GM19395 (cell line): ENCODE measurements at regions not wholly inside any gene's neighbourhood (a gene's known extent, or its start where the extent isn't known, plus 50 kb on each side); places are given as distances from the start of the nearest gene placed in this dataset.
"Not testable (repeated sequence)": the region's sequence is repeated elsewhere in the genome, so short reads cannot be mapped to it uniquely, and the experiment has no call there.

Experiments used
- ATAC-seq: cut with Tn5 transposase; IDR thresholded peaks from one replicate; pipeline ENCODE4 v1.9.1; 2021; ENCODE audit warnings: mild to moderate bottlenecking, moderate library complexity; ENCODE audit not compliant: unreplicated experiment

- no peak for ATAC-seq
Measured at GRCh38 chr5:158275511-158275910, 416.6 kb upstream of the CLINT1 start.

GRCh38 chr5:158273035-158273434 lies 414.1 kb upstream of the CLINT1 start:
- no peak for ATAC-seq

- no peak for ATAC-seq
Measured at GRCh38 chr5:158272409-158272808, 413.5 kb upstream of the CLINT1 start.

DNA sequence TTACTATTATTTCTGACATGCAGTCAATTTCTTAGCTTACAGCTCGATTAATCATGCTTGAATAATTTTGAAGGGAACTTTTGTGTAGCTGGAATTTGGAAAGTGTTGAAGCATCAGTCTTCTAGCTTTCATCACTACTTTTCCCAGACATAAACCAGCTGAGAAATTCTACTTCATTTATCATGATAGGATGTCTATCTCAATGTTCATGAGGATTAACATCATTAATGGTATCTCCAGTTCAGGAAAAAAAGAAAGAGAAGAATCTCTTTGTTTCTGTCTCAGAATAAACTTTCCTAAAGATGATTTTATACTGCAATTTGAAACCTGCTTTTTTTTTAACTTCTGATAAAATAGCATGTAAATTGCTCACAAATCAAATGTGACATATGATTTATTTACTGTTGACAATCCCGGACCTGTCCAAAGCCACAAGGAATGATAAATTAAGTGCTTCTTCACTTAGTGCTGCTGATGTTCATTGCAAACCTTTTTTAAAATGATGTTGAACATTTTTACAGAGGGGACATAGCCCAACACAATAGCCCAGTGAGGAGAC lies 412.1 kb upstream of the CLINT1 start:
- ATAC-seq = no peak

GRCh38 chr5:158268286-158268685 lies 409.3 kb upstream of the CLINT1 start:
- no peak for ATAC-seq

GRCh38 chr5:158267228-158267627 lies 408.3 kb upstream of the CLINT1 start:
- ATAC-seq = no peak

GRCh38 chr5:158265931-158266700 lies 407.2 kb upstream of the CLINT1 start:
- ATAC-seq = no peak

GRCh38 chr5:158265346-158265745 lies 406.4 kb upstream of the CLINT1 start:
- no peak for ATAC-seq

- ATAC-seq = no peak
Measured at GRCh38 chr5:158264264-158264663, 405.3 kb upstream of the CLINT1 start.

DNA sequence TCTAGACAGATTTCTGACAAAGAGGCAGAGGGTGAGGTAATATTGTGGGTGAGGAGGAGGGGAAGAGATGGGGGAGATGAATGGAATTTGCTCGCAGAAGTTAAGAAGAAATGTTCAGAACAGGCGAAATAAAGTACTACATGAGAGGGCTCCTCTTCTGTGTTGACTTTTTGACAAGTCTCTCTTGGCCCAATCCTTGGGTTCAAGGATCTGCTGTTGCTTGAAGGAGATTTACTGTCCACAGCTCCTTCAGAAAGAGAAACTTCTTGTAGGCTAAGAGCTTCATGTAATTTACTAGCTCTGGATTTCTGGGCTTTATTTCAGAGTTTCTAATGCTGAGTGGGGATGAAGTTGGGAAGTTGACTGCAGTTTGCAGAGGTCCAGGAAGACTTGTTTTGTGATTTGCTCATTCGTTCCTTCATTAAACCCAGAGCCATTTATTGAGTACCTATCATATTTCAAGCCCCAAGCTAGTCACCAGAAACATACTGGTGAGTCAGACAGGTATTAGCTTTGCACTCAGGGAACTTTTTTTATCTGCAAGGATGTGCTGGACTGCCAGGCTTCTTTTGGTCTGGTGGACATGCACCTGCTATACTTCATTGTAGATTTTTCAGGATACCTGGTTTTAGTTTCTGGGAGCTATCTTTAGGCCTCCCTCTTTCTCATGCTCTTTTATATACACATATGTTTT lies 402.9 kb upstream of the CLINT1 start:
- no peak for ATAC-seq

DNA sequence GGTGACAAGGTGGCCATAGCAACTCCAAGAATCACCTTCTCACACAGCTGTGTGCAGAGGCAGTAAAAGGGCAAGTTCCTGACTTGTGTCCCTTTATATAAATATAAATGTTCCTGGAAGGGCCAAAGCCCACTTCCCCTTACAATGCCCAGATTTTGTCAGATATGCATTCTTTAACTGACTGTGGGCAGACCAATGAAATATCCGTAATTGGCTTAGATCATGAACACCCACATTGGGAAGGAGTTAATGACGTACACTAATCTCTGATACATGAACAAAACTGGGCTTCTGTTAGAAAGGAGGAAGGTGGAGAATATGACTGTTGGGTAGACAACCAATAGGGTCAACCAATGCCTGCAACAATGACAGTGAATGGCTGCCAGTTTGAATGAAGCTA lies 397.2 kb upstream of the CLINT1 start:
- no peak for ATAC-seq

GRCh38 chr5:158255609-158256008 lies 396.7 kb upstream of the CLINT1 start:
- ATAC-seq = no peak

DNA sequence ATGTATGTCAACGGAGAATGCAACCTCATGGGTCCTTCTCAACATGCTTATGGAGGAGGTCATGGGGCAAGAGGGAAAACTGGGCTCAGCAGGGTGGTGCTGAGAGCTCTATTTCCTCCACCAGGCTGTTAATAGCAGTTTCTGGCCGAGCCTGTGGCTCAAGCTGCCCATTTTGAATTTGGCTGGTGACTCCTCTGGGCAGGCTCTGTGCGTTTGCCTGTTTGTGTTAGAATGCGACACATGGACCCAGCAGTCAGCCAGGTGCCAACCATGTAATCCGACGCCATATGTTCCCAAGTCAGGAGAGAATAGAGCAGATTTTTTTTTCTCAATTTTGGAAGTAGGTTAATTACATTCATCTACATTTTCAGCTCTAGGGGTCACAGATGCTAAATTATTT lies 387.7 kb upstream of the CLINT1 start:
- ATAC-seq = no peak

DNA sequence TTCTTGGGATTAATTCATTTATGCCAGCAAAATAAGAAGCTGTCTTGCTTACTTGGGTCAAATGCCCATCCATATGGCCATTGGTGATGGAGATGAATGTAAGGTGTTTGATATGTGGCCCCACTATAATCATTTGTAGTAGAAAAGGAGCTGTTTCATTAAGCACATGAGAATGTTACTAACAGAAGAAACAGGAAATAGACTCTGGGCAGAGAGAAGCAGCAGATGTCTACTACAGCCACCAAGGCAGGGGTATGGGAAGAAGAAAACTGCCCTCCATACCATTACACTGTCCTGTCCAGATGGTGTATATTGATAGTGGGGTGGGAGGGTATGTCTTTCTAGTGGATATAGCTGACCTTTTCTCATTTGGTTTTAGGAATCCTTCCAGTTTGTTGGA lies 386.6 kb upstream of the CLINT1 start:
- no peak for ATAC-seq

DNA sequence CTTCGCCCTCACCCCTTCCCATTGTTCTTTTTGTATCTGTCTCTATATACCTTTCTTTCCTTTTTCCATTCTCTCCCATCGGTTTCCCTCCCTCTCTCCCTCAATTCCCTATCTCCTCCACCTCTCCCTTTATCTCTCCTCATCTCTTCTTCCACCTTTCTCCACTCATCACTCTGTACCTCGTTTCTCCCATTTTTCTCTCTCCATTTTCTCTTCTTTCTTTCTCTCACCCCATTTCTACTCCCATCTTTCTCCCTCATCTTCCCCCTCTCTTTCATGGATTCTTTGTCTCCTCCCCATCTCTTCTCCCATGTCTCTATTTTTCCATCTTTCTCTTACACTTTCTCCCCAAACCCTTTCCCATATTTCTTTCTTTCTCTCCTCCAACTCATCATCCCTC lies 385.9 kb upstream of the CLINT1 start:
- no peak for ATAC-seq

DNA sequence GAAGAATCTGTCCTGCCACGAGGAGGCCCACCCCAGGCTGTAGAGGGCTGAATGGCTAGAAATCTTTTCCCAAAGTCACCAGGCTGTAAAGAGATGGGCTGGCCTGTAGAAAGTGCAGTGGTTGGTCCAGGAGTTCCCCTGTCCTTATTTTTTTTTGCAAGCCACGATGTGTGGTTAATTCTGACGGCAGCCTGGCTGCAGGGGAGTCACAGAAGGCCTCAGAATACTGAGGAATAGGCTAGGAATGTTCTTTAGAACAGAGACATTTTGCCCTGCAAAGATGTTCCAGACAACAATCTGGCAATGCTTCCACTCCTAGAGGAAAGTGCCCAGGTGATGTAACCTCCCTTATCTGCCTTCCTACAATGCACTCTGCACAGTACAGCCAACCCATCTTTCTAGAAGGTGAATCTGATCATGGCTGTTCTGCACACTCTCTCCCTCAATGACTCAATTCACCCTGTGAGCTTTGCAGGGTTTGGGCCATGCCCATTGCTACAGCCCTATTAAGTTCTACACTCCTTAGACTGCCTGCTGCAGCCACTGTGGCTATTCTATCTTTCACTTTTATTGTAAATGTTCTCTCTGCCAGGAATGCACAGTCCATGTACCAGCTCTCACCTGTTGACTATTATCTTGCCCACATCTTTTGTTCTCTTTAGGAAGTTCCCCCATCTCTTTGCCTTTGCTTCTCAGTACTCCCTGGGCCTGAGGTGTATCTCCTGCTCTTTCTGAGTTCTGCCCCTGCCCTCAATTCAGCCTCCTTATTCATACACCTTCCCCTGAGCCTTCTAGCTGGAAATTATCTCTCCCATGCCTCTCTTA lies 377.8 kb upstream of the CLINT1 start:
- ATAC-seq = no peak

- no peak for ATAC-seq
Measured at GRCh38 chr5:158235159-158235547, 376.2 kb upstream of the CLINT1 start.

GRCh38 chr5:158234323-158235158 lies 375.6 kb upstream of the CLINT1 start:
- ATAC-seq = no peak

DNA sequence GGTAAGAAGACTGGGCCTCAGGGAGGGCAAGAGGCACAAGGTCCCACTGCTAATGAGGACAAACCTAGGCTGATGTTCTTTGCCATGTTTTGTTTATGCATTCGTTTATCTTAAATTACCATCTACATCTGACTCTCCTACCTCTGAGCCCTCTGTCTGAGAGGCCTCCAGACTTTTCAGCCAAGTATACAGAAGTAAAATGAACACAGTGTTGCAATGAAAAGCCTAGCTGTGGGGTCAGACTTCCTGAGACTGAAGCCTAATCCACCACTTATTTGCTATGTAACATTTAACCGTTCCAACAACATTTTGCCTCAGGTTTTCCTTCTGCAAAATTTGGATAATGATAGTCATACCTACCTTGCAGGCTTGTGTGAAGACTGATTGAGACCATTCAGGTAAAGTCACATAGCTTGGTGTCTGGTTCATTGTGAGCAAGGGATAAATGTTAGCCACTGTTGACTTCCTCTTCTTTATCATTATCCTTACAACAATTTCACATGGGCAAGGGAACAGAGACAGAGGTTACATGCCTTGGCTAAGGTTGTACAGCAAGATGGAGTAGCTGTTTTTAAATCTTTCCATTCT lies 374.9 kb upstream of the CLINT1 start:
- ATAC-seq = no peak

GRCh38 chr5:158227314-158227713 lies 368.4 kb upstream of the CLINT1 start:
- ATAC-seq = not testable (repeated sequence)
